ENCODE measurements at regions not wholly inside any gene's neighbourhood (a gene's known extent, or its start where the extent isn't known, plus 50 kb on each side); places are given as distances from the start of the nearest gene placed in this dataset.

DNA sequence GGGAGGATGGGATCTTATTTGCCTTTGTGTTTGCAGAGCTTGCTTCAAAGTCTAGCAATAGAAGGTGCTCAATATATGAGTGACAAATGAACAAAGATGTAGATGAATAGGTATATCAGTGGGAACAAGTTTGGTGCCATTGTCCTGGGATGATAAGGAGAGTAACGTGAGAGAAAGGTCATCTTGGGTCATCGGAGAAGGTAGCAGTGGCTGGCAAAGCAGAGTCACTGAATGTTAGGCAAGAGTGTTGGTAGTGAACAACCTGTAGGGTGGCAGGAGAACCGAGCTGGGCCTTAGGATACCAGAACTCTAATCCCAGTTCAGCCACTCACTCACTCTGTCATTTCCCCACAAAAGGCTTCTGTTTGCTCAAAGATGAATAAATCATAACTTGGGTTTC is 87.2 kb downstream of the CCDC71L start:
- Histone ChIP-seq H3K9me2 (ENCODE audit: insufficient read depth) (no peaks in the 10 kb centered on the region), H4K20me1 (ENCODE audit: insufficient read depth) (no peaks in the 10 kb centered on the region), H3K4me2 (ENCODE audit: low read length) (no peak overlapping the region), H3K27ac (ENCODE audit: low read depth, low read length) (no peak overlapping the region), H3K9me3 (ENCODE audit: control insufficient read depth in 1 of 2, insufficient read depth in 1 of 2, low read depth in 1 of 2, low read length in 2 of 2) (no peaks in the 10 kb centered on the region), H3K79me2 (ENCODE audit: insufficient read depth, low read length) (no peaks in the 10 kb centered on the region), H2AFZ (ENCODE audit: low read depth, low read length, poor library complexity, severe bottlenecking) (no peak overlapping the region), H3K36me3 (ENCODE audit: control insufficient read depth in 1 of 2, insufficient read depth in 2 of 2, low read length in 2 of 2) (no peaks in the 10 kb centered on the region), H3K4me3 (replicated peaks in 1 of 2; ENCODE audit: low read depth in 1 of 2, low read length in 2 of 2) (no peak overlapping the region), H3K9ac (ENCODE audit: low read length) (no peak overlapping the region), H3K27me3 (ENCODE audit: insufficient read depth, low read length) (no peaks in the 10 kb centered on the region), H3K4me1 (ENCODE audit: control insufficient read depth in 1 of 2, insufficient read depth in 2 of 2, low read length in 2 of 2) (peaks cover 5 to 15% of the 10 kb centered on the region in 2 experiments; a peak in 2 of 4 replicates)
- CTCF ChIA-PET, result no interaction called here
- ATAC-seq (no peak), DNase-seq (ENCODE audit: low read depth, low spot score) (no peak)
- BruUV-seq (replicated peaks), result no TSS peak
- RAD21 ChIA-PET (ENCODE audit: low non-redundant PET in 1 of 2, low total read pairs in 2 of 2, uncharacterized antibody in 2 of 2, unreplicated experiment in 2 of 2), result no interaction called here
- intact Hi-C loops (cut with micrococcal nuclease), result no loop called here
- no peak for TF ChIP-seq FOSL1 (IDR thresholded peaks at IDR 0.05; ENCODE audit: low read depth)
- POLR2A ChIA-PET, result no interaction called here

DNA sequence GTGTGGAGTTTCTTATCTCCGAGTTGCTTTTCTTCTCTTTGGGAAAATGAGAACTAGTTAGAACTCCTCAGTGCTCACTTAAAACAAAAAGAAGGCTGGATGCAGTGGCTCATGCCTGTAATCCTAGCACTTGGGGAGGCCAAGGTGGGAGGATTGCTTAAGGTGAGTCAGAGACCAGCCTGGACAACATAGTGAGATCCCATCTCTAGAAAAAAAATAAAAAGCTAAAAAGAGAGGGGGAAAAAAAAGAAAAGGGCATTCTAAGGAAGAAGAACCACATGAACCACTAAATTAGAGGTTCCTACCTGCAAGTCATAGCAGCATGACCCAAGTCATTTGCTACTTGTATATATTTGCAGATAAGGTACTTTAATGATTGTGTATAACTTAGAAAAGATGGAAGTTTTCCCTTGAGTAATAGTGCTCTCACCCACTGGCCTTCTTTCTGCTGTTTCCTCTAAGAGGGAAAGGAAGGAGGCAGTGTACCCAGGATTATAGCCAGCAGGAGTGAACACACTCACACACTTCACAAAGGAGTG is 87.8 kb downstream of the CCDC71L start:
- no peak for TF ChIP-seq POLR2A (IDR thresholded peaks at IDR 0.05; ENCODE audit: borderline replicate concordance, extremely low read depth, insufficient read depth, insufficient read length)
- no peak for TF ChIP-seq SIN3A (IDR thresholded peaks at IDR 0.05; ENCODE audit: low read depth)
- TF ChIP-seq, protein P1, sequence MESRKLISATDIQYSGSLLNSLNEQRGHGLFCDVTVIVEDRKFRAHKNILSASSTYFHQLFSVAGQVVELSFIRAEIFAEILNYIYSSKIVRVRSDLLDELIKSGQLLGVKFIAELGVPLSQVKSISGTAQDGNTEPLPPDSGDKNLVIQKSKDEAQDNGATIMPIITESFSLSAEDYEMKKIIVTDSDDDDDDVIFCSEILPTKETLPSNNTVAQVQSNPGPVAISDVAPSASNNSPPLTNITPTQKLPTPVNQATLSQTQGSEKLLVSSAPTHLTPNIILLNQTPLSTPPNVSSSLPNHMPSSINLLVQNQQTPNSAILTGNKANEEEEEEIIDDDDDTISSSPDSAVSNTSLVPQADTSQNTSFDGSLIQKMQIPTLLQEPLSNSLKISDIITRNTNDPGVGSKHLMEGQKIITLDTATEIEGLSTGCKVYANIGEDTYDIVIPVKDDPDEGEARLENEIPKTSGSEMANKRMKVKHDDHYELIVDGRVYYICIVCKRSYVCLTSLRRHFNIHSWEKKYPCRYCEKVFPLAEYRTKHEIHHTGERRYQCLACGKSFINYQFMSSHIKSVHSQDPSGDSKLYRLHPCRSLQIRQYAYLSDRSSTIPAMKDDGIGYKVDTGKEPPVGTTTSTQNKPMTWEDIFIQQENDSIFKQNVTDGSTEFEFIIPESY (IDR thresholded peaks at IDR 0.05; ENCODE audit: extremely low read depth, insufficient replicate concordance, low read length), result no peak
- TF ChIP-seq YY1 (IDR thresholded peaks at IDR 0.05; ENCODE audit: extremely low read depth, insufficient replicate concordance, low read depth, low read length), result no peak
- TF ChIP-seq, protein P2, sequence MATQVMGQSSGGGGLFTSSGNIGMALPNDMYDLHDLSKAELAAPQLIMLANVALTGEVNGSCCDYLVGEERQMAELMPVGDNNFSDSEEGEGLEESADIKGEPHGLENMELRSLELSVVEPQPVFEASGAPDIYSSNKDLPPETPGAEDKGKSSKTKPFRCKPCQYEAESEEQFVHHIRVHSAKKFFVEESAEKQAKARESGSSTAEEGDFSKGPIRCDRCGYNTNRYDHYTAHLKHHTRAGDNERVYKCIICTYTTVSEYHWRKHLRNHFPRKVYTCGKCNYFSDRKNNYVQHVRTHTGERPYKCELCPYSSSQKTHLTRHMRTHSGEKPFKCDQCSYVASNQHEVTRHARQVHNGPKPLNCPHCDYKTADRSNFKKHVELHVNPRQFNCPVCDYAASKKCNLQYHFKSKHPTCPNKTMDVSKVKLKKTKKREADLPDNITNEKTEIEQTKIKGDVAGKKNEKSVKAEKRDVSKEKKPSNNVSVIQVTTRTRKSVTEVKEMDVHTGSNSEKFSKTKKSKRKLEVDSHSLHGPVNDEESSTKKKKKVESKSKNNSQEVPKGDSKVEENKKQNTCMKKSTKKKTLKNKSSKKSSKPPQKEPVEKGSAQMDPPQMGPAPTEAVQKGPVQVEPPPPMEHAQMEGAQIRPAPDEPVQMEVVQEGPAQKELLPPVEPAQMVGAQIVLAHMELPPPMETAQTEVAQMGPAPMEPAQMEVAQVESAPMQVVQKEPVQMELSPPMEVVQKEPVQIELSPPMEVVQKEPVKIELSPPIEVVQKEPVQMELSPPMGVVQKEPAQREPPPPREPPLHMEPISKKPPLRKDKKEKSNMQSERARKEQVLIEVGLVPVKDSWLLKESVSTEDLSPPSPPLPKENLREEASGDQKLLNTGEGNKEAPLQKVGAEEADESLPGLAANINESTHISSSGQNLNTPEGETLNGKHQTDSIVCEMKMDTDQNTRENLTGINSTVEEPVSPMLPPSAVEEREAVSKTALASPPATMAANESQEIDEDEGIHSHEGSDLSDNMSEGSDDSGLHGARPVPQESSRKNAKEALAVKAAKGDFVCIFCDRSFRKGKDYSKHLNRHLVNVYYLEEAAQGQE (IDR thresholded peaks at IDR 0.05; ENCODE audit: low read depth), result no peak
- no peak for TF ChIP-seq CBX3 (IDR thresholded peaks at IDR 0.05; ENCODE audit: low read depth)
- TF ChIP-seq SRF (IDR thresholded peaks at IDR 0.05; ENCODE audit: low read depth), result no peak
- no peak for TF ChIP-seq EZH2 (IDR thresholded peaks at IDR 0.05)
- no peak for TF ChIP-seq ZFX (IDR thresholded peaks at IDR 0.05)
- TF ChIP-seq ELF1 (IDR thresholded peaks at IDR 0.05; ENCODE audit: borderline replicate concordance, low read depth), result no peak
- no peak for TF ChIP-seq JUND (IDR thresholded peaks at IDR 0.05)
- no peak for TF ChIP-seq EZH2phosphoT487 (IDR thresholded peaks at IDR 0.05; ENCODE audit: borderline replicate concordance)
- TF ChIP-seq POLR2AphosphoS5 (IDR thresholded peaks at IDR 0.05; ENCODE audit: low read depth, low read length), result no peak
- no peak for TF ChIP-seq RAD21 (IDR thresholded peaks at IDR 0.05; ENCODE audit: low read depth)
- no peak for TF ChIP-seq EGR1 (IDR thresholded peaks at IDR 0.05; ENCODE audit: low read depth)
- TF ChIP-seq SP1 (IDR thresholded peaks at IDR 0.05; ENCODE audit: low read depth), result no peak
- H3K4me3 ChIP-seq (replicated peaks in 1 of 2; ENCODE audit: low read depth in 1 of 2, low read length in 2 of 2), result no peak overlapping the region
- CTCF ChIA-PET, result no interaction called here

More for the DNA sequence above, 87.8 kb downstream of the CCDC71L start:
- Histone ChIP-seq H3K9ac (ENCODE audit: low read length) (no peak overlapping the region), H3K36me3 (ENCODE audit: control insufficient read depth in 1 of 2, insufficient read depth in 2 of 2, low read length in 2 of 2) (no peaks in the 10 kb centered on the region), H3K27ac (ENCODE audit: low read depth, low read length) (no peak overlapping the region), H3K9me2 (ENCODE audit: insufficient read depth) (no peaks in the 10 kb centered on the region; the same call in 1 of the 2 replicates), H4K20me1 (ENCODE audit: insufficient read depth) (no peaks in the 10 kb centered on the region), H3K79me2 (ENCODE audit: insufficient read depth, low read length) (no peaks in the 10 kb centered on the region), H3K27me3 (ENCODE audit: insufficient read depth, low read length) (no peaks in the 10 kb centered on the region), H3K9me3 (ENCODE audit: control insufficient read depth in 1 of 2, insufficient read depth in 1 of 2, low read depth in 1 of 2, low read length in 2 of 2) (no peaks in the 10 kb centered on the region), H3K4me2 (ENCODE audit: low read length) (no peak overlapping the region), H2AFZ (ENCODE audit: low read depth, low read length, poor library complexity, severe bottlenecking) (no peak overlapping the region), H3K4me1 (ENCODE audit: control insufficient read depth in 1 of 2, insufficient read depth in 2 of 2, low read length in 2 of 2) (peaks cover 5 to 18% of the 10 kb centered on the region in 2 experiments; a peak in 2 of 4 replicates)
- ATAC-seq (no peak), DNase-seq (ENCODE audit: low read depth, low spot score) (no peak)
- intact Hi-C loops (cut with micrococcal nuclease), result no loop called here
- RAD21 ChIA-PET (ENCODE audit: low non-redundant PET in 1 of 2, low total read pairs in 2 of 2, uncharacterized antibody in 2 of 2, unreplicated experiment in 2 of 2), result no interaction called here
- POLR2A ChIA-PET, result no interaction called here
- no TSS peak for BruUV-seq (replicated peaks)

Data from HCT116 (cell line).